OCI-LY1 (cell line): ENCODE measurements at regions not wholly inside any gene's neighbourhood (a gene's known extent, or its start where the extent isn't known, plus 50 kb on each side); places are given as distances from the start of the nearest gene placed in this dataset.

Experiments used
- H2AFZ ChIP-seq: fragments of 200-600 bp; sonication (generic), shearing (Covaris generic); 2 replicates; pipeline ENCODE4 v1.6.0; 2014; ENCODE audit warnings: antibody characterized with exemption, mild to moderate bottlenecking, low read length
- H3F3A ChIP-seq: fragments of 200-600 bp; sonication (generic), shearing (Covaris generic); 2 replicates; pipeline ENCODE4 v1.6.0; 2014; ENCODE audit warnings: mild to moderate bottlenecking, antibody characterized with exemption, low read length, moderate library complexity; ENCODE audit not compliant: insufficient read depth
- H3K27ac ChIP-seq: fragments of 200-600 bp; sonication (generic); 2 replicates; pipeline ENCODE4 v1.5.1; 2014; ENCODE audit warnings: low read length, mixed run types, mild to moderate bottlenecking, low read depth; ENCODE audit not compliant: poor library complexity, severe bottlenecking
- H3K27me3 ChIP-seq: fragments of 200-600 bp; sonication (generic); 2 replicates; pipeline ENCODE4 v1.6.0; 2014; ENCODE audit warnings: antibody characterized with exemption, mild to moderate bottlenecking, low read length, moderate library complexity; ENCODE audit not compliant: insufficient read depth
- H3K36me3 ChIP-seq: fragments of 200-600 bp; sonication (generic); 2 replicates; pipeline ENCODE4 v1.6.1; 2014; ENCODE audit warnings: mild to moderate bottlenecking, antibody characterized with exemption, low read length, moderate library complexity, mixed read lengths; ENCODE audit not compliant: insufficient read depth
- H3K4me1 ChIP-seq: fragments of 200-600 bp; sonication (generic); 2 replicates; pipeline ENCODE4 v1.5.1; 2014; ENCODE audit warnings: mild to moderate bottlenecking, low read length, moderate library complexity; ENCODE audit not compliant: insufficient read depth, severe bottlenecking
- H3K4me2 ChIP-seq: fragments of 200-600 bp; sonication (generic), shearing (Covaris generic); 2 replicates; pipeline ENCODE4 v1.6.1; 2014; ENCODE audit warnings: low read length
- H3K4me3 ChIP-seq: fragments of 200-600 bp; sonication (generic); 2 replicates; pipeline ENCODE4 v1.5.1; 2014; ENCODE audit warnings: low read length, low read depth, mild to moderate bottlenecking, mixed read lengths; ENCODE audit not compliant: poor library complexity, severe bottlenecking
- H3K79me2 ChIP-seq: fragments of 200-600 bp; shearing (Covaris generic); 2 replicates; pipeline ENCODE4 v1.6.1; 2016; ENCODE audit warnings: mixed run types, low read length, mixed read lengths; ENCODE audit not compliant: insufficient read depth
- H3K9ac ChIP-seq: fragments of 200-600 bp; sonication (generic), shearing (Covaris generic); 2 replicates; pipeline ENCODE4 v1.6.1; 2014; ENCODE audit warnings: mild to moderate bottlenecking, low read length, mixed read lengths
- H3K9me2 ChIP-seq: fragments of 200-600 bp; sonication (generic), shearing (Covaris generic); 2 replicates; pipeline ENCODE4 v1.6.1; 2014; ENCODE audit warnings: low read depth, mild to moderate bottlenecking, low read length, mixed read lengths
- H3K9me3 ChIP-seq: fragments of 200-600 bp; shearing (Covaris generic); 2 replicates; pipeline ENCODE4 v1.6.1; 2014; ENCODE audit warnings: low read length, mixed read lengths
- H4K20me1 ChIP-seq: fragments of 200-600 bp; sonication (generic), shearing (Covaris generic); 2 replicates; pipeline ENCODE4 v1.6.0; 2016; ENCODE audit warnings: mild to moderate bottlenecking, low read length; ENCODE audit not compliant: insufficient read depth
- CTCF ChIP-seq: fragments of 200-600 bp; sonication (generic), shearing (Covaris generic); IDR thresholded peaks from 2 replicates; pipeline ENCODE4 v1.5.1; 2017; ENCODE audit warnings: mild to moderate bottlenecking, antibody characterized with exemption, low read length, moderate library complexity, mixed read lengths
- EZH2 ChIP-seq: fragments of 200-600 bp; sonication (generic), shearing (Covaris generic); IDR thresholded peaks from 2 replicates; pipeline ENCODE4 v1.8.0; 2017; ENCODE audit warnings: borderline replicate concordance, mixed run types, mild to moderate bottlenecking, antibody characterized with exemption, low read length, moderate library complexity, mixed read lengths

GRCh38 chr4:129314781-129315180 is 218.8 kb downstream of the C4orf33 start:
- no peaks in the 10 kb centered on the region for H3K79me2 ChIP-seq
- no peak overlapping the region for H2AFZ ChIP-seq
- H3K4me3 ChIP-seq, result no peak overlapping the region
- no peaks in the 10 kb centered on the region for H3K27me3 ChIP-seq
- H3K9me2 ChIP-seq, result no peaks in the 10 kb centered on the region
- H3K9ac ChIP-seq, result no peak overlapping the region
- H3K9me3 ChIP-seq, result no peaks in the 10 kb centered on the region
- H4K20me1 ChIP-seq, result no peaks in the 10 kb centered on the region
- H3K27ac ChIP-seq, result no peak overlapping the region
- no peaks in the 10 kb centered on the region for H3K4me1 ChIP-seq
- no peaks in the 10 kb centered on the region for H3F3A ChIP-seq
- TF ChIP-seq EZH2 (no peak), CTCF (no peak)
- H3K4me2 ChIP-seq, result no peak overlapping the region
- no peaks in the 10 kb centered on the region for H3K36me3 ChIP-seq

- Histone ChIP-seq H3K4me3 (no peak overlapping the region), H2AFZ (no peak overlapping the region), H3K9me3 (no peaks in the 10 kb centered on the region), H3K27ac (no peak overlapping the region), H3K4me2 (no peak overlapping the region), H3K79me2 (no peaks in the 10 kb centered on the region), H3K4me1 (no peaks in the 10 kb centered on the region), H3K27me3 (no peaks in the 10 kb centered on the region), H3K36me3 (no peaks in the 10 kb centered on the region), H3K9ac (no peak overlapping the region), H4K20me1 (no peaks in the 10 kb centered on the region), H3F3A (no peaks in the 10 kb centered on the region), H3K9me2 (no peaks in the 10 kb centered on the region)
- TF ChIP-seq EZH2 (no peak), CTCF (no peak)
Measured at GRCh38 chr4:129322920-129323319, 227.0 kb downstream of the C4orf33 start.

- no peaks in the 10 kb centered on the region for H3F3A ChIP-seq
- H2AFZ ChIP-seq, result no peak overlapping the region
- TF ChIP-seq CTCF, result no peak
- no peak for TF ChIP-seq EZH2
- no peaks in the 10 kb centered on the region for H3K36me3 ChIP-seq
- no peaks in the 10 kb centered on the region for H3K27me3 ChIP-seq
- H3K4me1 ChIP-seq, result no peaks in the 10 kb centered on the region
- no peak overlapping the region for H3K9ac ChIP-seq
- H3K9me2 ChIP-seq, result no peaks in the 10 kb centered on the region
- no peaks in the 10 kb centered on the region for H4K20me1 ChIP-seq
- no peak overlapping the region for H3K4me2 ChIP-seq
- no peaks in the 10 kb centered on the region for H3K79me2 ChIP-seq
- no peak overlapping the region for H3K4me3 ChIP-seq
- no peaks in the 10 kb centered on the region for H3K9me3 ChIP-seq
- H3K27ac ChIP-seq, result no peak overlapping the region
Measured at GRCh38 chr4:129323658-129324057, 227.7 kb downstream of the C4orf33 start.
